Muscle of arm (tissue), 1 donor: ENCODE measurements at regions not wholly inside any gene's neighbourhood (a gene's known extent, or its start where the extent isn't known, plus 50 kb on each side); places are given as distances from the start of the nearest gene placed in this dataset.
A peak's percentile ranks its signal among the peaks of the same experiment; 100 is the strongest.

Experiments used
- DNase-seq: peaks from one replicate; pipeline ENCODE4 v3.0.0-alpha.2; 2013

DNA sequence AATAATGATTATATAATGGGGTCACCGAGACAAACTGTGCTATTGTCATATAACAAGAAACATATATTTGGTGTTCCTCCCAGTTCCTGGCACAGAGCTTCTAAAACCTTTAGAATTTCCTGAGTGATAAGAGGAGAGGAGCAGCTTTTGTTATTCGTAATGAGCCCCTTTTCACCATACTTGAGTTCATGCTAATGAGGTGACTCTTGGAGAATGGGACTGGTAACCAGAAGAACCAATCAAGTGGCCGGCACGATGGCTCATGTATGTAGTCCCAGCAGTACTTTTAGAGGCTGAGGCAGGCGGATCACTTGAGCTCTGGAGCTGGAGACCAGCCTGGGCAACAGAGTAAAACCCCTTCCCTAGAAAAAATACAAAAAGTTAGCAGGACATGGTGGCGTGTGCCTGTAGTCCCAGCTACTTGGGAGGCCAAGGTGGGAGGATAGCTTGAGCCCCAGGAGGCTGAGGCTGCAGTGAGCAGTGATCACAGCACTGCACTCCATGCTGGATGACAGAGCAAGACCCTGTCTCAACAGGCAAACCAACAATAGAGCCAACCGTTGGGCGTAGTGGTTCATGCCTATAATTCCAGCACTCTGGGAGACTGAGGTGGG is 62.7 kb upstream of the FTH1 start:
- no peak for DNase-seq

GRCh38 chr11:62026739-62027370 is 59.4 kb upstream of the FTH1 start:
- DNase-seq = no peak

DNA sequence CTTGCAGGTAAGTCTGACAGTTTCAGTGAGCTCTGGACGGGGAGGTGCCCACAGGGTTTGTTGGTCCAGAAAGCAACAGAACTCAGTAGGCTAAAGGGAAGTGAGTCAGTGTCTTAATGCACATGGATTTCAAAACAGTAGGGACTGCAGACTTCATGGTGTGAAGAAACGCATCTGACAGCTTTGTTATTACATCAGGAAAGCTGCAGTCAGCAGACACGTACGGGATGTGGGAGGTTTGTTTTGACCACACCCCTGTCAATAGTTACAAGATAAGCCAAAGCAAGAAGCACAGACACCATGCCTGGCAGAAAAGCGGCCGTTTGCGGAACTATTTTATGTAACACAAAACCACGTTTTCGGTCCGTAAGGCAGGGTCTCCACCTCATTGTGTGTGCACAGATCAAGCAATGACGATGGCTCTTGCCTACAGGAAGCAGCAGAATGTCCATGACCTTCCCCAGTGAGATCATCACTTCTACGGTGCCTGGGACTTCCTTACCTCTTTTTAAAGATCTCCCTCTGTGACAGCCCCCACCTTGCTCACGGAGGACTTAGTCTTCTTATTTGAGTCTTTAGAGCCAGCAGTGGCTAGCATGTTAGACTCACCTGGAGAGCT is 58.2 kb upstream of the FTH1 start:
- peak; percentile 26 for DNase-seq

DNA sequence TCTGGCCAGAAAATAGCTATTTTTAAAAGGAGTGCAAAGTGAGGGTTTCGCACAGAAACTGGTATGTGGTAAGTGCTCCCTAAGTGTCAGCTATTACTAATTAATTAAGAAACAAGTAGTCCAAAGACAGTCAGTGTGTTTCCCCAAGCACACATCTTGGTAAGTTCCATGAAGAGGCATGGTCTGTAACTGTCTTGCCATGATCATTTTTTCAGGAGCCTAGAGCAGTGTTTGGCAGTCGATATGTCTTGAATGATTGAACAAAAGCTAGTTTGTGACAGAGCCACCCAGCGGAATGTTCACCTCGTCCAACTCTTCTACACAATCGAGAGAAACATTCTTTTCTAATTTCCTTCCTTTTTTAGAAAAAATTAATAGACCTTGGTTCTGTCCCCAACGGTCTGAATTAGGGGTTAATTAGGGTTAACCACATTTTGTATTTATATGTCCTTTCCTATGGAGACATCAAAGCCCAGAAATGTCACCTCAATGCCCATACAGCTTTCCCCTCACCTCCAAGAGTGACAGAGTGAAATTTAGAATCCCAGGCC is 57.6 kb upstream of the FTH1 start:
- DNase-seq = no peak

DNA sequence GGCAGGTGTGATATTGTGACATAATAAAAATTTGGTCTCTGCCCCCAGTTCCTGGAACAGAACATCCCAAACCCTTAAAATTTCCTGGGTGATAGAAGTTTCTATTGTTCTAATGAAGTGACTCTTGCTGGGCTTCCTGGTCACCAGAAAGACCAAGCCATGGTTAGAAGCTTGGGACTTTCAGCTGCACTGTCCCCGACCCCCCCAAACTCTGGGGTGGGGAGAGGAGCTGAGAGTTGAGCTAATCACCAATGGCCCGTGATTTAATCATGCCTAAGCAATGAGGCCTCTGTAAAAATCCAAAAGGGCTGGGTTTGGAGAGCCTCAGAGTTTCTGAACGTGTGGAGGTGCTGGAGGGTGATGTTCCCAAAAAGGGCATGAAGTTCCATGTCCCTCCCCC is 54.8 kb upstream of the FTH1 start:
- no peak for DNase-seq

GRCh38 chr11:62020661-62021060 is 53.2 kb upstream of the FTH1 start:
- DNase-seq = no peak

- no peak for DNase-seq
These were observed 51.7 kb upstream of the FTH1 start for GRCh38 chr11:62018981-62019664.

DNA sequence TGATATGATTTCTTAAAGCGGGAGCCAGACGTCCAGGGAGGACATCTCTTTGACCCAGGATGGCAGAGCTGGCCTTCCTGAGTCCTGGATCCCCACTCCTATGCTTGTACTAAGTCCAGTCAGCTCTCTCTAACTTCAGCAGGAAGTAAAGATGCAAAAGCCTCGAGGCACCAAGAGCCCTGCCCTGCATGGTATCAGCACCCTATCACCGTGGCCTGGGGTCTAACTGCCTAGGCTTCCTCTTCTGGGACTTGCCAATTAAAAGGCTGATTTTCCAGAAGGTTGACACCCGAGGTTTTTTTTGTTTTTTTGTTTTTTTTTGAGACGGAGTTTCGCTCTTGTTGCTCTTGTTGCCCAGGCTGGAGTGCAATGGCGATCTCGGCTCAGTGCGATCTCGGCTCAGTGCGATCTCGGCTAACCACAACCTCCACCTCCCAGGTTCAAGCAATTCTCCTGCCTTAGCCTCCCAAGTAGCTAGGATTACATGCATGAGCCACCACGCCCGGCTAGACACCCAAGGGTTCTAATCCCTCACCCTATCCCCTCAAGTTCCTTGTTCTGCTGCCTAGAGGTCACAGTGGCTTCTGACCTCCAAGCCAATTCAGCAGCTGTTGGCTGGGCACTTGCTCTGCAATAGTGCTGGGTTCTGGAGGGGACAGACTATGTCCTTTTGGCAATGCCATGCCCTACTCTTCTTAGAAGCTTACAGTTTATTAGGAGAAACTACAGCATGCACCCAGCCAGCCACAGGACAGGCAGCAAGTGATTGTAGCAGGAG is 50.6 kb upstream of the FTH1 start:
- DNase-seq = no peak
